ENCODE measurements at regions not wholly inside any gene's neighbourhood (a gene's known extent, or its start where the extent isn't known, plus 50 kb on each side); places are given as distances from the start of the nearest gene placed in this dataset.
"Not testable (repeated sequence)": the region's sequence is repeated elsewhere in the genome, so short reads cannot be mapped to it uniquely, and the experiment has no call there.

DNA sequence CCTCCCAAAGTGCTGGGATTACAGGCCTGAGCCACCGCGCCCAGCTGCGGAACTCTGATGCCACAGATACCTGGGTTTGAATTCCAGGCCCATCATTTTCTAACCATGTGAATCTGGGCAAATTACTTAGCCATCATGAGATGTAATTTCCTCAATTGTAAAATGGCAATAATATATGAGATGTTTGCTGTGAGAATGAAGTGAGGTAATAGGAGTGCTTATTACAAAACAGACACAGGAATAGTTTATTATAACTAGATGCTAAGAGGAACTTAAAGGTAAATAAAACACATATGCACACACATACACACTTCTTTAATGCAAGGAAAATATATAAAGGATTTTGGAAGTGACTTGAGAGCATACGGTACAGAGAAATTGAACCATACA is 64.7 kb upstream of the TNIK start:
- no peak for DNase-seq (ENCODE audit: low read depth)
- H3K4me3 ChIP-seq (ENCODE audit: low read depth, low read length), result no peak overlapping the region
- TF ChIP-seq CTCF (conservative IDR thresholded peaks at IDR 0.05; ENCODE audit: low read depth, low read length), result no peak

GRCh38 chr3:171522651-171523050 is 62.4 kb upstream of the TNIK start:
- DNase-seq (ENCODE audit: low read depth), result no peak
- TF ChIP-seq CTCF (conservative IDR thresholded peaks at IDR 0.05; ENCODE audit: low read depth, low read length), result no peak
- H3K4me3 ChIP-seq (ENCODE audit: low read depth, low read length), result no peak overlapping the region

GRCh38 chr3:171519423-171519822 is 59.2 kb upstream of the TNIK start:
- DNase-seq (ENCODE audit: low read depth); H3K4me3 ChIP-seq (ENCODE audit: low read depth, low read length): not testable (repeated sequence)

- TF ChIP-seq CTCF (conservative IDR thresholded peaks at IDR 0.05; ENCODE audit: low read depth, low read length), result no peak
- DNase-seq (ENCODE audit: low read depth), result no peak
- H3K4me3 ChIP-seq (ENCODE audit: low read depth, low read length), result no peak overlapping the region
Observed at GRCh38 chr3:171516765-171517164, 56.6 kb upstream of the TNIK start.

DNA sequence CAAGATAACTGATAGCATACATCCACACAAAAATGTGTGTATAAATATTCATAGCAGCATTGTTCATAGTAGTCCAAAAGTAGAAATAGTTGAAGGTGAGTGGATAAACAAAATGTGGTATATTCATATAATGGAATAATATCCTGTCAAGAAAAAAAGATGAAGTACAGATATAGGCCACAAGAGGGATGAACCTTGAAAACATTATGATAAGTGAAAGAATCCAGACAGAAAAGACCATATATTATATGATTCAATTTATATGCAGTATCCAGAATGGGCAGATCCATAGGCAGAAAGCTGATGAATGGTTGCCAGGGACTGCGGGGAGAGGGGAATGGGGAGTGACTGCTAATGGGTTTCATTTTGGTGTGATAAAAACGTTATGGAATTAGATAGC is 54.3 kb upstream of the TNIK start:
- TF ChIP-seq CTCF (conservative IDR thresholded peaks at IDR 0.05; ENCODE audit: low read depth, low read length), result peak; percentile 12
- DNase-seq (ENCODE audit: low read depth), result no peak
- no peak overlapping the region for H3K4me3 ChIP-seq (ENCODE audit: low read depth, low read length)

- DNase-seq (ENCODE audit: low read depth), result no peak
- TF ChIP-seq CTCF (conservative IDR thresholded peaks at IDR 0.05; ENCODE audit: low read depth, low read length), result no peak
- H3K4me3 ChIP-seq (ENCODE audit: low read depth, low read length), result no peak overlapping the region
Observed at GRCh38 chr3:171511450-171511849, 51.2 kb upstream of the TNIK start.
